HepG2 (cell line): ENCODE measurements at regions not wholly inside any gene's neighbourhood (a gene's known extent, or its start where the extent isn't known, plus 50 kb on each side); places are given as distances from the start of the nearest gene placed in this dataset.

Experiments used
- CBX2 ChIP-seq, 2 experiments: fragments of 200-600 bp in 1 of 2; sonication (generic); formaldehyde crosslinking in 1 of 2; IDR thresholded peaks; 2 replicates each; pipeline versions ENCODE4 v1.7.0 to v1.8.1; 2018 to 2022; ENCODE audit warnings: low read depth in 2 of 2, low read length in 1 of 2, mild to moderate bottlenecking in 1 of 2, missing genetic modification reagents in 1 of 2
- CTCF ChIP-seq: sonication (generic); formaldehyde crosslinking; IDR thresholded peaks from 2 replicates; pipeline ENCODE4 v1.5.0; 2020; ENCODE audit warnings: mild to moderate bottlenecking, missing genetic modification reagents, moderate library complexity
- FOSL2 ChIP-seq: sonication (generic); formaldehyde crosslinking; IDR thresholded peaks from 2 replicates; pipeline ENCODE4 v1.4.0; 2020; ENCODE audit warnings: missing genetic modification reagents
- MEF2D ChIP-seq: sonication (generic); formaldehyde crosslinking; IDR thresholded peaks from 2 replicates; pipeline ENCODE4 v1.5.1; 2020; ENCODE audit warnings: mild to moderate bottlenecking, missing genetic modification reagents
- RXRA ChIP-seq: sonication (generic); formaldehyde crosslinking; IDR thresholded peaks from 2 replicates; pipeline ENCODE4 v1.5.1; 2020; ENCODE audit warnings: missing genetic modification reagents
- SNRNP70 ChIP-seq: fragments of 200-400 bp; formaldehyde crosslinking; IDR thresholded peaks from 2 replicates; pipeline ENCODE4 v1.6.1; 2017; ENCODE audit warnings: mild to moderate bottlenecking, low read depth, low read length, moderate library complexity
- ZBTB10 ChIP-seq: sonication (generic); formaldehyde crosslinking; IDR thresholded peaks from 2 replicates; pipeline ENCODE4 v1.4.0; 2020; ENCODE audit warnings: missing genetic modification reagents, borderline replicate concordance
- ZBTB49 ChIP-seq: sonication (generic); formaldehyde crosslinking; IDR thresholded peaks from 2 replicates; pipeline ENCODE4 v1.4.0; 2020; ENCODE audit warnings: missing genetic modification reagents, borderline replicate concordance
- ZNF292 ChIP-seq: sonication (generic); formaldehyde crosslinking; IDR thresholded peaks from 2 replicates; pipeline ENCODE4 v1.8.1; 2022; ENCODE audit warnings: mild to moderate bottlenecking, low read depth, missing genetic modification reagents, borderline replicate concordance
- ZNF589 ChIP-seq: sonication (generic); formaldehyde crosslinking; conservative IDR thresholded peaks from 2 replicates; pipeline ENCODE4 v1.8.0; 2022; ENCODE audit warnings: mild to moderate bottlenecking, moderate library complexity, missing genetic modification reagents
- ZZZ3 ChIP-seq: sonication (generic); formaldehyde crosslinking; IDR thresholded peaks from 2 replicates; pipeline ENCODE4 v1.4.0; 2020; ENCODE audit warnings: missing genetic modification reagents, mild to moderate bottlenecking, borderline replicate concordance
- TF ChIP-seq, protein P1 (sequence below): sonication (generic); formaldehyde crosslinking; IDR thresholded peaks from 2 replicates; pipeline ENCODE4 v1.4.0; 2020; ENCODE audit warnings: missing genetic modification reagents

DNA sequence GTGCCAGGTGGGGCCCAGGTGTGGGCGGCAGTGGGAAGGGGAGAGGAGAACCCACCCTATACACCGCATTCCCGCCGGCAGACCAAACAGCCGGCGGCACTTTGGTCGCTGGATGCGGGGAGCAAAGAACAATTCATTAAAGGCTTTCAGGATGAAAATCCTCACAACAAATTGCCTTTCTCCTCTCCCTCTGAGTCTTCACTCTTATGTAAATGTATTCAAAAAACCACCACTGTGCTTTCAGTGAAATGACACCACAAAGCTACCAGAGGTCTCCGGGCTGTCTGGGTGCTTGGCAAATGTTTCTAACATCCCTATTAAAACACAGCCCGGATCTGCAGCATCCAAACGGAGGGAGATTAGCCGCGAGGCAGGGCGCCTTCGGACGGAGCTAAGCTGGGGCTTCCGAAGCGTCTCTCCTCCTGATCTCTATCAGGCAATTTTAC is 171.8 kb upstream of the TBL1X start:
- no peak for TF ChIP-seq RXRA (CRISPR knock-in tag)
- TF ChIP-seq CBX2 (IDR thresholded peaks at IDR 0.05; ENCODE audit: low read depth, low read length) = no peak
- TF ChIP-seq CBX2 (CRISPR knock-in tag; IDR thresholded peaks at IDR 0.05; ENCODE audit: low read depth) = no peak
- no peak for TF ChIP-seq CTCF (CRISPR knock-in tag)
- no peak for TF ChIP-seq MEF2D (CRISPR knock-in tag)
- no peak for TF ChIP-seq FOSL2 (CRISPR knock-in tag)
- TF ChIP-seq ZBTB10 (CRISPR knock-in tag) = no peak
- no peak for TF ChIP-seq SNRNP70
- no peak for TF ChIP-seq ZBTB49 (CRISPR knock-in tag)
- TF ChIP-seq, protein P1, sequence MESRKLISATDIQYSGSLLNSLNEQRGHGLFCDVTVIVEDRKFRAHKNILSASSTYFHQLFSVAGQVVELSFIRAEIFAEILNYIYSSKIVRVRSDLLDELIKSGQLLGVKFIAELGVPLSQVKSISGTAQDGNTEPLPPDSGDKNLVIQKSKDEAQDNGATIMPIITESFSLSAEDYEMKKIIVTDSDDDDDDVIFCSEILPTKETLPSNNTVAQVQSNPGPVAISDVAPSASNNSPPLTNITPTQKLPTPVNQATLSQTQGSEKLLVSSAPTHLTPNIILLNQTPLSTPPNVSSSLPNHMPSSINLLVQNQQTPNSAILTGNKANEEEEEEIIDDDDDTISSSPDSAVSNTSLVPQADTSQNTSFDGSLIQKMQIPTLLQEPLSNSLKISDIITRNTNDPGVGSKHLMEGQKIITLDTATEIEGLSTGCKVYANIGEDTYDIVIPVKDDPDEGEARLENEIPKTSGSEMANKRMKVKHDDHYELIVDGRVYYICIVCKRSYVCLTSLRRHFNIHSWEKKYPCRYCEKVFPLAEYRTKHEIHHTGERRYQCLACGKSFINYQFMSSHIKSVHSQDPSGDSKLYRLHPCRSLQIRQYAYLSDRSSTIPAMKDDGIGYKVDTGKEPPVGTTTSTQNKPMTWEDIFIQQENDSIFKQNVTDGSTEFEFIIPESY (CRISPR knock-in tag) = no peak
- no peak for TF ChIP-seq ZZZ3 (CRISPR knock-in tag)
- no peak for TF ChIP-seq ZNF292 (CRISPR knock-in tag)
- TF ChIP-seq ZNF589 (CRISPR knock-in tag) = no peak
